HG03108 (cell line): ENCODE measurements at regions not wholly inside any gene's neighbourhood (a gene's known extent, or its start where the extent isn't known, plus 50 kb on each side); places are given as distances from the start of the nearest gene placed in this dataset.

Experiments
- ATAC-seq: cut with Tn5 transposase; IDR thresholded peaks from one replicate; pipeline ENCODE4 v1.9.1; 2021; ENCODE audit warnings: moderate library complexity; ENCODE audit not compliant: unreplicated experiment

- ATAC-seq: no peak
Measured at GRCh38 chr4:74638689-74639088, 155.6 kb downstream of the BTC start.

GRCh38 chr4:74640111-74640903 lies 154.0 kb downstream of the BTC start:
- no peak for ATAC-seq

- ATAC-seq: no peak
Measured at GRCh38 chr4:74642006-74642405, 152.3 kb downstream of the BTC start.

GRCh38 chr4:74649193-74649592 lies 145.1 kb downstream of the BTC start:
- no peak for ATAC-seq

GRCh38 chr4:74651198-74651597 lies 143.1 kb downstream of the BTC start:
- no peak for ATAC-seq

- ATAC-seq: no peak
Measured at GRCh38 chr4:74653331-74654229, 140.7 kb downstream of the BTC start.

- no peak for ATAC-seq
Measured at GRCh38 chr4:74654230-74654681, 140.1 kb downstream of the BTC start.

GRCh38 chr4:74656596-74656995 lies 137.7 kb downstream of the BTC start:
- no peak for ATAC-seq

GRCh38 chr4:74658116-74658515 lies 136.2 kb downstream of the BTC start:
- ATAC-seq: no peak

- no peak for ATAC-seq
Measured at GRCh38 chr4:74659576-74660411, 134.5 kb downstream of the BTC start.

GRCh38 chr4:74660866-74661265 lies 133.5 kb downstream of the BTC start:
- ATAC-seq: no peak

GRCh38 chr4:74661427-74662201 lies 132.7 kb downstream of the BTC start:
- no peak for ATAC-seq

GRCh38 chr4:74663631-74664030 lies 130.7 kb downstream of the BTC start:
- no peak for ATAC-seq

GRCh38 chr4:74665346-74665745 lies 129.0 kb downstream of the BTC start:
- no peak for ATAC-seq

- ATAC-seq: no peak
Measured at GRCh38 chr4:74665876-74666275, 128.4 kb downstream of the BTC start.

GRCh38 chr4:74667438-74667837 lies 126.9 kb downstream of the BTC start:
- no peak for ATAC-seq

GRCh38 chr4:74667944-74668343 lies 126.4 kb downstream of the BTC start:
- ATAC-seq: no peak

GRCh38 chr4:74669702-74670101 lies 124.6 kb downstream of the BTC start:
- no peak for ATAC-seq

- no peak for ATAC-seq
Measured at GRCh38 chr4:74670583-74670982, 123.7 kb downstream of the BTC start.

- ATAC-seq: no peak
Measured at GRCh38 chr4:74671080-74671698, 123.1 kb downstream of the BTC start.
